ENCODE measurements at regions not wholly inside any gene's neighbourhood (a gene's known extent, or its start where the extent isn't known, plus 50 kb on each side); places are given as distances from the start of the nearest gene placed in this dataset.

GRCh38 chr9:84500826-84501225, 160.3 kb upstream of the SLC28A3 start:
- no peak for TF ChIP-seq CTCF (IDR thresholded peaks at IDR 0.05; ENCODE audit: extremely low read depth, missing control alignments)
- no peak for DNase-seq (ENCODE audit: low spot score)

GRCh38 chr9:84501587-84501986, 161.0 kb upstream of the SLC28A3 start:
- no peak for TF ChIP-seq CTCF (IDR thresholded peaks at IDR 0.05; ENCODE audit: extremely low read depth, missing control alignments)
- DNase-seq (ENCODE audit: low spot score): no peak

- DNase-seq (ENCODE audit: low spot score): no peak
These were observed 161.5 kb upstream of the SLC28A3 start for GRCh38 chr9:84502066-84502465.

GRCh38 chr9:84504360-84504759, 163.8 kb upstream of the SLC28A3 start:
- TF ChIP-seq CTCF (IDR thresholded peaks at IDR 0.05; ENCODE audit: extremely low read depth, missing control alignments): no peak
- no peak for DNase-seq (ENCODE audit: low spot score)

More at GRCh38 chr9:84502066-84502465, 161.5 kb upstream of the SLC28A3 start:
- no peak for TF ChIP-seq CTCF (IDR thresholded peaks at IDR 0.05; ENCODE audit: extremely low read depth, missing control alignments)

- no peak for TF ChIP-seq CTCF (IDR thresholded peaks at IDR 0.05; ENCODE audit: extremely low read depth, missing control alignments)
- DNase-seq (ENCODE audit: low spot score): no peak
These were observed 157.9 kb upstream of the NTRK2 start for GRCh38 chr9:84511651-84512050.

- no peak for TF ChIP-seq CTCF (IDR thresholded peaks at IDR 0.05; ENCODE audit: extremely low read depth, missing control alignments)
- no peak for DNase-seq (ENCODE audit: low spot score)
These were observed 157.0 kb upstream of the NTRK2 start for GRCh38 chr9:84512493-84512892.

- no peak for TF ChIP-seq CTCF (IDR thresholded peaks at IDR 0.05; ENCODE audit: extremely low read depth, missing control alignments)
- no peak for DNase-seq (ENCODE audit: low spot score)
These were observed 156.1 kb upstream of the NTRK2 start for GRCh38 chr9:84513473-84513872.
